OCI-LY3 (cell line): ENCODE measurements at regions not wholly inside any gene's neighbourhood (a gene's known extent, or its start where the extent isn't known, plus 50 kb on each side); places are given as distances from the start of the nearest gene placed in this dataset.

Experiments used
- H2AFZ ChIP-seq: fragments of 200-600, 300-600 bp; shearing (Covaris generic); 2 replicates; pipeline ENCODE4 v1.6.0; 2014; ENCODE audit warnings: antibody characterized with exemption, low read depth, low read length
- H3K27ac ChIP-seq: fragments of 200-600, 300-600 bp; sonication (generic); 2 replicates; pipeline ENCODE4 v1.5.1; 2014; ENCODE audit warnings: mild to moderate bottlenecking, low read length, moderate library complexity, mixed read lengths
- H3K27me3 ChIP-seq: fragments of 200-600, 300-600 bp; sonication (generic); 2 replicates; pipeline ENCODE4 v1.6.1; 2014; ENCODE audit warnings: low read depth, low read length, mixed read lengths
- H3K36me3 ChIP-seq: fragments of 200-600, 300-600 bp; sonication (generic); replicated peaks from 2 replicates; pipeline ENCODE3; 2014; ENCODE audit warnings: low read depth, low read length, mixed read lengths
- H3K4me1 ChIP-seq: fragments of 300-600, 200-600 bp; sonication (generic); 2 replicates; pipeline ENCODE4 v1.6.1; 2014; ENCODE audit warnings: low read length, mixed read lengths
- H3K4me2 ChIP-seq: fragments of 200-600, 300-600 bp; sonication (generic); 2 replicates; pipeline ENCODE4 v1.6.1; 2014; ENCODE audit warnings: low read length, mixed read lengths
- H3K4me3 ChIP-seq: fragments of 300-600, 200-600 bp; sonication (generic); 2 replicates; pipeline ENCODE4 v1.5.1; 2014; ENCODE audit warnings: antibody characterized with exemption, mild to moderate bottlenecking, low read length, moderate library complexity
- H3K79me2 ChIP-seq: fragments of 300-600, 200-600 bp; shearing (Covaris generic); 2 replicates; pipeline ENCODE4 v1.6.1; 2014; ENCODE audit warnings: mild to moderate bottlenecking, low read length, mixed read lengths
- H3K9ac ChIP-seq: fragments of 300-600, 200-600 bp; shearing (Covaris generic); 2 replicates; pipeline ENCODE4 v1.6.0; 2014; ENCODE audit warnings: mild to moderate bottlenecking, low read length, moderate library complexity
- H3K9me3 ChIP-seq: fragments of 200-600, 300-600 bp; shearing (Covaris generic); 2 replicates; pipeline ENCODE4 v1.6.1; 2014; ENCODE audit warnings: low read length, mixed read lengths; ENCODE audit not compliant: insufficient read depth
- H4K20me1 ChIP-seq: fragments of 200-600, 300-600 bp; sonication (generic); 2 replicates; pipeline ENCODE4 v1.6.1; 2016; ENCODE audit warnings: low read length, mixed read lengths; ENCODE audit not compliant: insufficient read depth
- CTCF ChIP-seq: fragments of 200-600, 300-600 bp; sonication (generic); IDR thresholded peaks from 2 replicates; pipeline ENCODE4 v1.5.1; 2014; ENCODE audit warnings: antibody characterized with exemption, low read length, low read depth
- EZH2phosphoT487 ChIP-seq: fragments of 200-600 bp; shearing (Covaris generic); IDR thresholded peaks from 2 replicates; pipeline ENCODE4 v1.6.1; 2018; ENCODE audit warnings: antibody characterized with exemption, mixed run types, low read depth

- Histone ChIP-seq H3K36me3 (no peaks in the 10 kb centered on the region), H4K20me1 (no peaks in the 10 kb centered on the region), H3K4me1 (no peaks in the 10 kb centered on the region), H3K4me2 (no peak overlapping the region), H2AFZ (no peak overlapping the region), H3K79me2 (no peaks in the 10 kb centered on the region), H3K27ac (no peak overlapping the region), H3K27me3 (peaks cover 1% of the 10 kb centered on the region; the same call in 1 of the 2 replicates), H3K9me3 (no peaks in the 10 kb centered on the region), H3K9ac (no peak overlapping the region), H3K4me3 (no peak overlapping the region)
- TF ChIP-seq EZH2phosphoT487 (no peak), CTCF (no peak)
Observed at GRCh38 chr16:86322806-86323205, 187.5 kb upstream of the FOXF1 start.

DNA sequence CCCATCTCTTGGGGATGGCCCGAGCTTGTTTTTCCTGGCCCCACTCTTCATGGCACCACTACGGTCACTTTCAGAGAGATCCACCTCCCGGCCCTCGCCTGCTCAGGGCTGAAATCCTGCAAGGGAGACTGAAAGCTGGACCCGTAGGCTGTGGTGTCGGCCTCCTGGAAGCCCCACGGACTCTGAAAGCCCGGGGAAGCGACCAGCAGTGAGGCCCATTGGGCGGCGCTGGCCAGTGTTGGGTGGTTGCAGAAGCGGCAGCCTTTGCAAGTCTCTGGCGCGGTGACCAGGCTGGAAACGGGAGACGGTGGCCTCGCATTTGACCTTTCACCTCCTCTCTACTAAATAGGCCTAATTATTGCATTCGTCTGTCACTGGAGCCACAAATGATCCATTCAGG, 186.0 kb upstream of the FOXF1 start:
- Histone ChIP-seq H3K27me3 (peaks cover 8% of the 10 kb centered on the region; the same call in 1 of the 2 replicates), H3K36me3 (no peaks in the 10 kb centered on the region), H3K4me2 (no peak overlapping the region), H3K9me3 (no peaks in the 10 kb centered on the region), H3K4me1 (no peaks in the 10 kb centered on the region), H3K9ac (no peak overlapping the region), H3K4me3 (no peak overlapping the region), H3K79me2 (no peaks in the 10 kb centered on the region), H2AFZ (no peak overlapping the region), H3K27ac (no peak overlapping the region), H4K20me1 (no peaks in the 10 kb centered on the region)
- TF ChIP-seq EZH2phosphoT487 (no peak), CTCF (no peak)

GRCh38 chr16:86325360-86325759, 185.0 kb upstream of the FOXF1 start:
- Histone ChIP-seq H3K4me3 (no peak overlapping the region), H3K4me2 (no peak overlapping the region), H3K9me3 (no peaks in the 10 kb centered on the region), H3K27me3 (peaks cover 14% of the 10 kb centered on the region; the same call in 1 of the 2 replicates), H3K4me1 (no peaks in the 10 kb centered on the region), H3K27ac (no peak overlapping the region), H3K36me3 (no peaks in the 10 kb centered on the region), H3K9ac (no peak overlapping the region), H2AFZ (no peak overlapping the region), H3K79me2 (no peaks in the 10 kb centered on the region), H4K20me1 (no peaks in the 10 kb centered on the region)
- no peak for TF ChIP-seq CTCF
- TF ChIP-seq EZH2phosphoT487: no peak

- Histone ChIP-seq H3K36me3 (no peaks in the 10 kb centered on the region), H3K4me2 (no peak overlapping the region), H2AFZ (no peak overlapping the region), H3K4me1 (no peaks in the 10 kb centered on the region), H3K27ac (no peak overlapping the region), H3K79me2 (no peaks in the 10 kb centered on the region), H4K20me1 (no peaks in the 10 kb centered on the region), H3K9ac (no peak overlapping the region), H3K4me3 (no peak overlapping the region), H3K27me3 (peaks cover 14% of the 10 kb centered on the region; the same call in 1 of the 2 replicates), H3K9me3 (no peaks in the 10 kb centered on the region)
- TF ChIP-seq CTCF (no peak), EZH2phosphoT487 (no peak)
Observed at GRCh38 chr16:86325895-86326294, 184.4 kb upstream of the FOXF1 start.
